ENCODE measurements at regions not wholly inside any gene's neighbourhood (a gene's known extent, or its start where the extent isn't known, plus 50 kb on each side); places are given as distances from the start of the nearest gene placed in this dataset.

- DNase-seq = no peak
These were observed 401.2 kb downstream of the TLL1 start for GRCh38 chr4:166274136-166274761.

GRCh38 chr4:166274775-166275174 lies 401.7 kb downstream of the TLL1 start:
- no peak for DNase-seq

GRCh38 chr4:166277401-166277800 lies 404.4 kb downstream of the TLL1 start:
- no peak for DNase-seq

GRCh38 chr4:166277853-166278252 lies 404.8 kb downstream of the TLL1 start:
- no peak for DNase-seq

- no peak for DNase-seq
These were observed 406.2 kb downstream of the TLL1 start for GRCh38 chr4:166279261-166279660.

- no peak for DNase-seq
These were observed 407.6 kb downstream of the TLL1 start for GRCh38 chr4:166280642-166281041.

- no peak for DNase-seq
These were observed 409.2 kb downstream of the TLL1 start for GRCh38 chr4:166282081-166282770.

- no peak for DNase-seq
These were observed 411.2 kb downstream of the TLL1 start for GRCh38 chr4:166284221-166284620.

- no peak for DNase-seq
These were observed 417.4 kb downstream of the TLL1 start for GRCh38 chr4:166290426-166290825.

GRCh38 chr4:166293556-166293955 lies 420.5 kb downstream of the TLL1 start:
- no peak for DNase-seq

GRCh38 chr4:166301266-166301665 lies 428.2 kb downstream of the TLL1 start:
- no peak for DNase-seq

GRCh38 chr4:166308647-166309046 lies 435.6 kb downstream of the TLL1 start:
- DNase-seq = no peak

- DNase-seq = no peak
These were observed 436.2 kb downstream of the TLL1 start for GRCh38 chr4:166309286-166309685.

GRCh38 chr4:166311169-166311568 lies 438.1 kb downstream of the TLL1 start:
- no peak for DNase-seq

- no peak for DNase-seq
These were observed 439.1 kb downstream of the TLL1 start for GRCh38 chr4:166312166-166312565.

- DNase-seq = no peak
These were observed 441.9 kb downstream of the TLL1 start for GRCh38 chr4:166314902-166315301.

- no peak for DNase-seq
These were observed 442.9 kb downstream of the TLL1 start for GRCh38 chr4:166315721-166316467.

GRCh38 chr4:166318810-166319525 lies 445.9 kb downstream of the TLL1 start:
- DNase-seq = no peak

- no peak for DNase-seq
These were observed 450.2 kb downstream of the TLL1 start for GRCh38 chr4:166323250-166323649.

GRCh38 chr4:166324321-166324720 lies 451.3 kb downstream of the TLL1 start:
- DNase-seq = no peak

GRCh38 chr4:166335256-166335938 lies 462.4 kb downstream of the TLL1 start:
- DNase-seq = no peak

GRCh38 chr4:166341992-166342391 lies 469.0 kb downstream of the TLL1 start:
- no peak for DNase-seq

GRCh38 chr4:166363198-166363597 lies 490.2 kb downstream of the TLL1 start:
- DNase-seq = no peak

Data from activated CD4-positive, CD25-positive, alpha-beta regulatory T cell (primary cell).